Ovary (tissue), 3 donors: ENCODE measurements at regions not wholly inside any gene's neighbourhood (a gene's known extent, or its start where the extent isn't known, plus 50 kb on each side); places are given as distances from the start of the nearest gene placed in this dataset.

ENCODE experiments used
- POLR2A ChIP-seq: fragments of 450-650 bp; IDR thresholded peaks from one replicate; pipeline ENCODE4 v1.6.1; 2017; ENCODE audit warnings: antibody characterized with exemption, mild to moderate bottlenecking, moderate library complexity
- TF ChIP-seq, protein P1 (sequence below), 3 donors: fragments of 450-650 bp in 2 of 3; fragments of 200-600 bp in 1 of 3; IDR thresholded peaks; one replicate each; pipeline versions ENCODE4 v1.5.1 to v1.8.0; 2016 to 2022; ENCODE audit warnings: antibody characterized with exemption in 3 of 3, mild to moderate bottlenecking in 1 of 3
- donor health status: DM: no; HTN: no; CAD: no.

DNA sequence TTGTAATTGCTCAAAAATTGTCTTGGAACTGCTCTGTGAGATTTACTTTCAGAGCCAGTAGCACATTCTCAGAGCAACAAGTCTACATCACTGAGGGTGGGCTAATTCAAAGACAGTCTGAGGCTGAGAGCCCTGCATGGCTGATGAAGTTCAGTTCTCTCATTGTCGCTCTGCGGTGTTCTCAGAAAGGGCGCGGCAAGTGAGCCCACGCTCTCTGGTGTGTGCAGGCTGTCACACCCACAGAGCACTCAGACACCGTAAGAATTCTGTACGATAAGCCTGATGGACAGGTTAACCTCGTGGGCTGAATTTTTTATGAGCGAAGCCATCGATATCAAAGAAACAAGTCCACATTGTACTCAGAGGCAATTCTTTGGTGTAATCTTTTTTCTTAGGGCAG, 557.8 kb downstream of the HACE1 start:
- TF ChIP-seq, protein P1, sequence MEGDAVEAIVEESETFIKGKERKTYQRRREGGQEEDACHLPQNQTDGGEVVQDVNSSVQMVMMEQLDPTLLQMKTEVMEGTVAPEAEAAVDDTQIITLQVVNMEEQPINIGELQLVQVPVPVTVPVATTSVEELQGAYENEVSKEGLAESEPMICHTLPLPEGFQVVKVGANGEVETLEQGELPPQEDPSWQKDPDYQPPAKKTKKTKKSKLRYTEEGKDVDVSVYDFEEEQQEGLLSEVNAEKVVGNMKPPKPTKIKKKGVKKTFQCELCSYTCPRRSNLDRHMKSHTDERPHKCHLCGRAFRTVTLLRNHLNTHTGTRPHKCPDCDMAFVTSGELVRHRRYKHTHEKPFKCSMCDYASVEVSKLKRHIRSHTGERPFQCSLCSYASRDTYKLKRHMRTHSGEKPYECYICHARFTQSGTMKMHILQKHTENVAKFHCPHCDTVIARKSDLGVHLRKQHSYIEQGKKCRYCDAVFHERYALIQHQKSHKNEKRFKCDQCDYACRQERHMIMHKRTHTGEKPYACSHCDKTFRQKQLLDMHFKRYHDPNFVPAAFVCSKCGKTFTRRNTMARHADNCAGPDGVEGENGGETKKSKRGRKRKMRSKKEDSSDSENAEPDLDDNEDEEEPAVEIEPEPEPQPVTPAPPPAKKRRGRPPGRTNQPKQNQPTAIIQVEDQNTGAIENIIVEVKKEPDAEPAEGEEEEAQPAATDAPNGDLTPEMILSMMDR (IDR thresholded peaks at IDR 0.05), result no peak
- TF ChIP-seq POLR2A, result no peak
